K562 (cell line): ENCODE measurements at regions not wholly inside any gene's neighbourhood (a gene's known extent, or its start where the extent isn't known, plus 50 kb on each side); places are given as distances from the start of the nearest gene placed in this dataset.

Experiments
- ATAC-seq: fragments of 200-7000 bp; cut with Tn5 transposase; 3 replicates; pipeline ENCODE4 v1.9.1; 2020; ENCODE audit warnings: moderate library complexity
- BruUV-seq: library from RNA; stranded (reverse); fragments of 400-500 nt; replicated peaks from 2 replicates; lab custom pipeline; 2021; lab: Mats Ljungman, UMichigan
- CTCF ChIA-PET: fragments of 300-600 bp; formaldehyde crosslinking; extraction: SDS; loops from one replicate; lab custom pipeline; 2021; ENCODE audit warnings: low intra/inter-chr PET ratio; lab: Yijun Ruan, JAX
- POLR2A ChIA-PET: fragments of 300-600, 350-650 bp; sonication (Branson Sonifier 250); formaldehyde crosslinking; extraction: SDS; loops from one replicate; lab custom pipeline; 2021; ENCODE audit warnings: antibody characterized with exemption, inconsistent platforms; lab: Yijun Ruan, JAX
- DNase-seq, 4 experiments: peaks; one replicate each; pipeline versions ENCODE4 v3.0.0 to v3.0.0-alpha.2; 2011 to 2018; ENCODE audit warnings: low spot score in 3 of 4, mixed read lengths in 3 of 4; ENCODE audit errors: extremely low read depth in 1 of 4
- FAIRE-seq: peaks from 2 replicates; lab custom pipeline; 2011; peaks lifted over from hg19 to GRCh38; lab: Jason Lieb, UNC
- H2AFZ ChIP-seq: 2 replicates; pipeline ENCODE4 v1.6.0; 2011; ENCODE audit warnings: low read depth, low read length, control low read depth, inconsistent platforms
- H3K27ac ChIP-seq: fragments of 200-600 bp; 3 replicates; pipeline ENCODE4 v1.8.0; 2011; ENCODE audit warnings: low read depth, mild to moderate bottlenecking, control low read depth, inconsistent platforms, low read length, moderate library complexity, mixed read lengths; ENCODE audit errors: extremely low read depth
- H3K27me3 ChIP-seq, 2 experiments: fragments of 300-600 bp in 1 of 2; 2 replicates in 1 of 2; 3 replicates in 1 of 2; pipeline versions ENCODE4 v1.6.0 to v1.8.0; 2011; ENCODE audit warnings: inconsistent platforms in 2 of 2, low read length in 2 of 2, mild to moderate bottlenecking in 1 of 2, mixed read lengths in 1 of 2, moderate library complexity in 1 of 2; ENCODE audit not compliant: control insufficient read depth in 2 of 2, insufficient read depth in 2 of 2
- H3K36me3 ChIP-seq: fragments of 300-600 bp; 3 replicates; pipeline ENCODE4 v1.8.0; 2011; ENCODE audit warnings: mild to moderate bottlenecking, low read length, inconsistent platforms; ENCODE audit not compliant: control insufficient read depth, insufficient read depth
- H3K4me1 ChIP-seq, 2 experiments: fragments of 200-600 bp in 1 of 2; replicated peaks in 1 of 2; 2 replicates in 1 of 2; 3 replicates in 1 of 2; pipeline versions ENCODE4 v1.5.1 to v1.8.0; 2011; ENCODE audit warnings: inconsistent platforms in 2 of 2, low read length in 2 of 2, mild to moderate bottlenecking in 1 of 2, mixed read lengths in 1 of 2, moderate library complexity in 1 of 2; ENCODE audit not compliant: control insufficient read depth in 2 of 2, insufficient read depth in 2 of 2
- H3K4me2 ChIP-seq: 2 replicates; pipeline ENCODE4 v1.6.1; 2011; ENCODE audit warnings: low read length, control low read depth, inconsistent platforms, mixed read lengths; ENCODE audit not compliant: insufficient read depth
- H3K4me3 ChIP-seq: fragments of 200-600 bp; sonication (generic), shearing (Covaris generic); 2 replicates; pipeline ENCODE4 v1.5.1; 2016; ENCODE audit warnings: control low read depth, inconsistent platforms
- H3K79me2 ChIP-seq: fragments of 200-600 bp; 3 replicates; pipeline ENCODE4 v1.8.0; 2011; ENCODE audit warnings: low read length, inconsistent platforms; ENCODE audit not compliant: control insufficient read depth, insufficient read depth
- H3K9ac ChIP-seq, 2 experiments: 2 replicates each; pipeline versions ENCODE4 v1.6.0 to v1.6.1; 2011; ENCODE audit warnings: low read depth in 2 of 2, low read length in 2 of 2, control low read depth in 1 of 2, inconsistent platforms in 1 of 2, mild to moderate bottlenecking in 1 of 2, mixed read lengths in 1 of 2; ENCODE audit not compliant: insufficient read depth in 1 of 2
- H3K9me1 ChIP-seq: one replicate; pipeline ENCODE4 v1.6.0; 2011; ENCODE audit warnings: inconsistent platforms, mild to moderate bottlenecking, low read length, moderate library complexity; ENCODE audit not compliant: control insufficient read depth, insufficient read depth
- H3K9me3 ChIP-seq: replicated peaks from 2 replicates; pipeline ENCODE4 v1.5.1; 2011; ENCODE audit warnings: low read depth, low read length, inconsistent platforms; ENCODE audit not compliant: control insufficient read depth, insufficient read depth
- H4K20me1 ChIP-seq: replicated peaks from 2 replicates; pipeline ENCODE4 v1.6.1; 2011; ENCODE audit warnings: low read length, inconsistent platforms, mixed read lengths; ENCODE audit not compliant: control insufficient read depth, insufficient read depth
- ARHGAP35 ChIP-seq: fragments of 450-650 bp; IDR thresholded peaks from 2 replicates; pipeline ENCODE4 v1.6.1; 2018; ENCODE audit not compliant: partially characterized antibody
- DACH1 ChIP-seq: fragments of 450-650 bp; IDR thresholded peaks from 2 replicates; pipeline ENCODE4 v1.6.1; 2018; ENCODE audit not compliant: partially characterized antibody
- DDX20 ChIP-seq: fragments of 450-650 bp; IDR thresholded peaks from 2 replicates; pipeline ENCODE4 v1.6.1; 2016; ENCODE audit warnings: missing genetic modification characterization, low read depth, mild to moderate bottlenecking, missing compliant biosample characterization, moderate library complexity
- FOXJ3 ChIP-seq: sonication (generic); formaldehyde crosslinking; IDR thresholded peaks from 2 replicates; pipeline ENCODE4 v1.4.0; 2020; ENCODE audit warnings: mild to moderate bottlenecking, missing genetic modification reagents
- HNRNPLL ChIP-seq: fragments of 200-400 bp; formaldehyde crosslinking; IDR thresholded peaks from 2 replicates; pipeline ENCODE4 v1.6.1; 2017; ENCODE audit warnings: low read length, low read depth, mild to moderate bottlenecking; ENCODE audit not compliant: poor library complexity, severe bottlenecking
- MAFG ChIP-seq: fragments of 450-650 bp; conservative IDR thresholded peaks from 2 replicates; pipeline ENCODE4 v1.6.1; 2016; ENCODE audit warnings: missing genetic modification characterization, missing compliant biosample characterization
- NFYB ChIP-seq: IDR thresholded peaks from 2 replicates; pipeline ENCODE4 v1.6.1; 2011; ENCODE audit warnings: mild to moderate bottlenecking, moderate library complexity; ENCODE audit not compliant: insufficient read length; ENCODE audit errors: extremely low read depth
- NR2F6 ChIP-seq: fragments of 450-650 bp; formaldehyde crosslinking; IDR thresholded peaks from 2 replicates; pipeline ENCODE4 v1.4.0; 2020; ENCODE audit warnings: mild to moderate bottlenecking
- PCBP2 ChIP-seq: fragments of 200-400 bp; formaldehyde crosslinking; IDR thresholded peaks from 2 replicates; pipeline ENCODE4 v1.6.1; 2018; ENCODE audit warnings: low read length, low read depth, mild to moderate bottlenecking, moderate library complexity; ENCODE audit not compliant: poor library complexity, severe bottlenecking
- PHF21A ChIP-seq: fragments of 450-650 bp; IDR thresholded peaks from 2 replicates; pipeline ENCODE4 v1.6.1; 2017; ENCODE audit warnings: low read depth, borderline replicate concordance
- POLR2H ChIP-seq: IDR thresholded peaks from 2 replicates; pipeline ENCODE4 v1.6.1; 2016; ENCODE audit warnings: missing genetic modification characterization, low read depth, mild to moderate bottlenecking, control low read depth, missing compliant biosample characterization, moderate library complexity
- XRCC4 ChIP-seq: IDR thresholded peaks from one replicate; pipeline ENCODE4 v1.6.1; 2011; ENCODE audit not compliant: insufficient read depth, insufficient read length; ENCODE audit errors: extremely low read depth
- ZNF589 ChIP-seq: fragments of 200-800 bp; sonication (Bioruptor generic); IDR thresholded peaks from 2 replicates; pipeline ENCODE4 v1.6.1; 2016; ENCODE audit warnings: low read depth, missing genetic modification characterization, missing compliant biosample characterization
- ZZZ3 ChIP-seq: fragments of 450-650 bp; IDR thresholded peaks from 2 replicates; pipeline ENCODE4 v1.6.1; 2016; ENCODE audit warnings: antibody characterized with exemption, mild to moderate bottlenecking, moderate library complexity
- WGBS: fragments of 100-300 bp; shearing (Covaris generic); methylation state at CpG from one replicate; pipeline ENCODE4 v1.1.6; 2016; ENCODE audit warnings: low coverage, mixed read lengths; ENCODE audit not compliant: insufficient coverage; ENCODE audit errors: missing lambda C conversion rate; 5-methylcytosine and 5-hydroxymethylcytosine counted together
- in situ Hi-C: fragments of 300-500 bp; cut with MboI; formaldehyde crosslinking; loops from 4 replicates; pipeline ENCODE4 v1.15.0; 2018; ENCODE audit warnings: inconsistent platforms, mixed read lengths
- intact Hi-C: fragments of 100-400 bp; cut with micrococcal nuclease; formaldehyde crosslinking; loops from 2 replicates; pipeline ENCODE4 v1.14.2; 2022
- TF ChIP-seq, protein P1 (sequence below): sonication (generic); formaldehyde crosslinking; IDR thresholded peaks from 2 replicates; pipeline ENCODE4 v1.9.0; 2022; ENCODE audit warnings: mild to moderate bottlenecking, missing genetic modification reagents
- TF ChIP-seq, protein P2 (sequence below): sonication (generic); formaldehyde crosslinking; IDR thresholded peaks from 2 replicates; pipeline ENCODE4 v1.8.0; 2022; ENCODE audit warnings: mild to moderate bottlenecking, missing genetic modification reagents
- TF ChIP-seq, protein P3 (sequence below), 2 experiments: IDR thresholded peaks; 2 replicates each; pipeline ENCODE4 v1.6.1; 2012; ENCODE audit warnings: improper control_type of control experiment in 2 of 2, low read depth in 2 of 2, low read length in 2 of 2, borderline replicate concordance in 1 of 2

DNA sequence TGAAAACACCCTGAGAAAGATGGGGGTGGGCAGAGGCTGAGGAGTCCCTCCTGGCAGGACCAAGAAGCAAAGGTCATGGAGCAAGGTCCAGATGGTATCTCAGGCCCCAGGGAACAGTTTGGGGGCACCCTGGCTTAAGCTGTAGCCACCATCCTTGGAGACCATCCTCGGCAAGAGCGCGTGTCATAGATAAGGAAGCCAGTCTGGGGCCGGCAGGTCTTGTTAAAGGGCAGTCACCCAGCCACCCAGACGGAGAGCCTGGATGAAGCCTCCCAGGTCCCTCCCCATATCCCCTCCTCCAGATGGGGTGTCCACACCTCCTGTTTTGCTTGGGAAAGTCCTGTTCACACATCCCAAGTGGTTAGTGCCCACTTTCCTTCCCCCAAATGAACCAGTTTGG is 191.1 kb downstream of the KLF13 start (continued):
- no peak for TF ChIP-seq NR2F6 (CRISPR knock-in tag)

DNA sequence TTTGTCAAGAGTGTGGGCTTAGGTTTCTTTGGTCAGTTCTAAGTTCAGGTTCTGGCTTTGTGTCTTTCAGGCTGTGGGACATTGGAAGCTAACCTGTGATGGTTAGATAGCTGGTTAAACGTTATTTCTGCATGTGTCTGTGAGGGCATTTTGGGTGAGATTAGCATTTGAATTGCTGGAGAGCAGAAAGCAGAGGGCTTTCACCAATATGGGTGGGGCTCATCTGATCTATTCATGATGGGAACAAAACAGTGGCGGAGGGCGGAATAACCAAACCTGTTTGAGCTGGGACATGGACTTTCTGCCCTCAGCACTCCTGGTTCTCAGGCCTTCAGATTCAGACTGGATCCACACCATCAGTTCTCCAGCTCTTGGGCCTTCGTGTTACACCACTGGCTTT is 195.4 kb downstream of the KLF13 start:
- no peaks in the 10 kb centered on the region for H3K9me1 ChIP-seq
- ChIA-PET CTCF (no interaction called here), POLR2A (interaction anchor here (0.5 kb wide), 1 partner anchor 666 kb away, joined by 3 read pairs; no protein-coding TSS in a partner anchor)
- H3K79me2 ChIP-seq, result no peaks in the 10 kb centered on the region
- WGBS, result 3% methylated on average over 4 of the region's 4 CpGs
- FAIRE-seq (no peak), ATAC-seq (no peak), DNase-seq (no peak)
- no peak overlapping the region for H2AFZ ChIP-seq
- no peak overlapping the region for H3K4me3 ChIP-seq
- no peak overlapping the region for H3K4me2 ChIP-seq
- H3K4me1 ChIP-seq, result peaks cover 2 to 3% of the 10 kb centered on the region in 2 experiments; a peak in 4 of 5 replicates
- 0 out of 2 replicates have a peak, but pooled peaks cover 5% of the 10 kb centered on the region for H4K20me1 ChIP-seq
- no peaks in the 10 kb centered on the region for H3K36me3 ChIP-seq
- H3K9ac ChIP-seq, result no peak overlapping the region
- peaks cover 0 to 19% of the 10 kb centered on the region in 2 experiments; a peak in 1 of 5 replicates for H3K27me3 ChIP-seq
- intact Hi-C loops (no loop called here), in situ Hi-C loops (no loop called here)
- TF ChIP-seq HNRNPLL (no peak), POLR2H (tag) (no peak), FOXJ3 (CRISPR knock-in tag) (no peak), ZZZ3 (no peak), ZNF589 (CRISPR knock-in tag) (no peak), PCBP2 (no peak), ARHGAP35 (no peak), DACH1 (no peak), DDX20 (tag) (no peak), XRCC4 (no peak), PHF21A (no peak), NFYB (no peak), MAFG (tag) (no peak)
- TF ChIP-seq, protein P1, sequence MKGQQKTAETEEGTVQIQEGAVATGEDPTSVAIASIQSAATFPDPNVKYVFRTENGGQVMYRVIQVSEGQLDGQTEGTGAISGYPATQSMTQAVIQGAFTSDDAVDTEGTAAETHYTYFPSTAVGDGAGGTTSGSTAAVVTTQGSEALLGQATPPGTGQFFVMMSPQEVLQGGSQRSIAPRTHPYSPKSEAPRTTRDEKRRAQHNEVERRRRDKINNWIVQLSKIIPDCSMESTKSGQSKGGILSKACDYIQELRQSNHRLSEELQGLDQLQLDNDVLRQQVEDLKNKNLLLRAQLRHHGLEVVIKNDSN (CRISPR knock-in tag), result no peak
- TF ChIP-seq, protein P2, sequence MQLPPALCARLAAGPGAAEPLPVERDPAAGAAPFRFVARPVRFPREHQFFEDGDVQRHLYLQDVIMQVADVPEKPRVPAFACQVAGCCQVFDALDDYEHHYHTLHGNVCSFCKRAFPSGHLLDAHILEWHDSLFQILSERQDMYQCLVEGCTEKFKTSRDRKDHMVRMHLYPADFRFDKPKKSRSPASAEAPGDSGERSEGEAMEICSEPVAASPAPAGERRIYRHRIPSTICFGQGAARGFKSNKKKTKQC (CRISPR knock-in tag), result no peak
- TF ChIP-seq, protein P3, sequence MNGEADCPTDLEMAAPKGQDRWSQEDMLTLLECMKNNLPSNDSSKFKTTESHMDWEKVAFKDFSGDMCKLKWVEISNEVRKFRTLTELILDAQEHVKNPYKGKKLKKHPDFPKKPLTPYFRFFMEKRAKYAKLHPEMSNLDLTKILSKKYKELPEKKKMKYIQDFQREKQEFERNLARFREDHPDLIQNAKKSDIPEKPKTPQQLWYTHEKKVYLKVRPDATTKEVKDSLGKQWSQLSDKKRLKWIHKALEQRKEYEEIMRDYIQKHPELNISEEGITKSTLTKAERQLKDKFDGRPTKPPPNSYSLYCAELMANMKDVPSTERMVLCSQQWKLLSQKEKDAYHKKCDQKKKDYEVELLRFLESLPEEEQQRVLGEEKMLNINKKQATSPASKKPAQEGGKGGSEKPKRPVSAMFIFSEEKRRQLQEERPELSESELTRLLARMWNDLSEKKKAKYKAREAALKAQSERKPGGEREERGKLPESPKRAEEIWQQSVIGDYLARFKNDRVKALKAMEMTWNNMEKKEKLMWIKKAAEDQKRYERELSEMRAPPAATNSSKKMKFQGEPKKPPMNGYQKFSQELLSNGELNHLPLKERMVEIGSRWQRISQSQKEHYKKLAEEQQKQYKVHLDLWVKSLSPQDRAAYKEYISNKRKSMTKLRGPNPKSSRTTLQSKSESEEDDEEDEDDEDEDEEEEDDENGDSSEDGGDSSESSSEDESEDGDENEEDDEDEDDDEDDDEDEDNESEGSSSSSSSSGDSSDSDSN (IDR thresholded peaks at IDR 0.05; ENCODE audit: borderline replicate concordance in 1 of 2, low read depth in 2 of 2, low read length in 2 of 2), result no peak
- H3K9me3 ChIP-seq, result no peaks in the 10 kb centered on the region
- BruUV-seq, result no TSS peak
- H3K27ac ChIP-seq, result no peak overlapping the region
